GDM1 (cell line): ENCODE measurements at regions not wholly inside any gene's neighbourhood (a gene's known extent, or its start where the extent isn't known, plus 50 kb on each side); places are given as distances from the start of the nearest gene placed in this dataset.
"Not testable (repeated sequence)": the region's sequence is repeated elsewhere in the genome, so short reads cannot be mapped to it uniquely, and the experiment has no call there.

Experiments
- DNase-seq: peaks from one replicate; lab custom pipeline; 2025; lab: John Stamatoyannopoulos, UW

GRCh38 chr7:101679653-101680173 lies 50.6 kb upstream of the MYL10 start:
- not testable (repeated sequence) for DNase-seq

- no peak for DNase-seq
Observed at GRCh38 chr7:101680406-101681145, 51.5 kb upstream of the MYL10 start.

- DNase-seq: peak; percentile 18
Observed at GRCh38 chr7:101681170-101682007, 52.3 kb upstream of the MYL10 start.

GRCh38 chr7:101684983-101685330 lies 55.9 kb upstream of the MYL10 start:
- DNase-seq: no peak

- DNase-seq: no peak
Observed at GRCh38 chr7:101686030-101686429, 56.9 kb upstream of the MYL10 start.

GRCh38 chr7:101687081-101687480 lies 58.0 kb upstream of the MYL10 start:
- DNase-seq: no peak

- DNase-seq: no peak
Observed at GRCh38 chr7:101687791-101688182, 58.7 kb upstream of the MYL10 start.

- peak; percentile 72 for DNase-seq
Observed at GRCh38 chr7:101688183-101688831, 59.2 kb upstream of the MYL10 start.

- DNase-seq: no peak
Observed at GRCh38 chr7:101688995-101689907, 60.2 kb upstream of the MYL10 start.

- DNase-seq: no peak
Observed at GRCh38 chr7:101690061-101690460, 61.0 kb upstream of the MYL10 start.

- no peak for DNase-seq
Observed at GRCh38 chr7:101691822-101692384, 62.8 kb upstream of the MYL10 start.

- no peak for DNase-seq
Observed at GRCh38 chr7:101693498-101694091, 64.5 kb upstream of the MYL10 start.

GRCh38 chr7:101698964-101699363 lies 69.9 kb upstream of the MYL10 start:
- DNase-seq: no peak

GRCh38 chr7:101699399-101699798 lies 70.3 kb upstream of the MYL10 start:
- no peak for DNase-seq

GRCh38 chr7:101699881-101700823 lies 71.1 kb upstream of the MYL10 start:
- DNase-seq: no peak

GRCh38 chr7:101701153-101701794 lies 72.2 kb upstream of the MYL10 start:
- no peak for DNase-seq

- DNase-seq: no peak
Observed at GRCh38 chr7:101702362-101702850, 73.3 kb upstream of the MYL10 start.

- no peak for DNase-seq
Observed at GRCh38 chr7:101705331-101705730, 76.2 kb upstream of the MYL10 start.

GRCh38 chr7:101707587-101707986 lies 78.5 kb upstream of the MYL10 start:
- DNase-seq: no peak
